AG04450 (cell line): ENCODE measurements at regions not wholly inside any gene's neighbourhood (a gene's known extent, or its start where the extent isn't known, plus 50 kb on each side); places are given as distances from the start of the nearest gene placed in this dataset.

Experiments
- CTCF ChIA-PET: fragments of 300-600, 350-600 bp; formaldehyde crosslinking; extraction: SDS; loops from one replicate; lab custom pipeline; 2022; ENCODE audit warnings: antibody characterized with exemption, inconsistent platforms; lab: Charles Lee
- POLR2A ChIA-PET: fragments of 350-600 bp; formaldehyde crosslinking; extraction: SDS; loops from one replicate; lab custom pipeline; 2021; ENCODE audit warnings: antibody characterized with exemption, inconsistent platforms; lab: Yijun Ruan, JAX
- DNase-seq: peaks from one replicate; pipeline ENCODE4 v3.0.0-alpha.2; 2011; ENCODE audit warnings: low read depth, low spot score
- H3K27ac ChIP-seq: one replicate; pipeline ENCODE4 v1.5.1; 2012; ENCODE audit warnings: low read depth, low read length, control low read depth
- H3K27me3 ChIP-seq: one replicate; pipeline ENCODE4 v1.6.0; 2012; ENCODE audit warnings: low read length; ENCODE audit not compliant: control insufficient read depth, insufficient read depth
- H3K4me3 ChIP-seq: 2 replicates; pipeline ENCODE4 v1.5.1; 2011; ENCODE audit warnings: mild to moderate bottlenecking, low read depth, low read length, control low read depth
- H3K9me3 ChIP-seq: 2 replicates; pipeline ENCODE4 v1.5.1; 2012; ENCODE audit warnings: low read length; ENCODE audit not compliant: control insufficient read depth, insufficient read depth
- TF ChIP-seq, protein P1 (sequence below): IDR thresholded peaks from 2 replicates; pipeline ENCODE4 v1.5.1; 2011; ENCODE audit warnings: low read depth, low read length, control low read depth, inconsistent platforms

DNA sequence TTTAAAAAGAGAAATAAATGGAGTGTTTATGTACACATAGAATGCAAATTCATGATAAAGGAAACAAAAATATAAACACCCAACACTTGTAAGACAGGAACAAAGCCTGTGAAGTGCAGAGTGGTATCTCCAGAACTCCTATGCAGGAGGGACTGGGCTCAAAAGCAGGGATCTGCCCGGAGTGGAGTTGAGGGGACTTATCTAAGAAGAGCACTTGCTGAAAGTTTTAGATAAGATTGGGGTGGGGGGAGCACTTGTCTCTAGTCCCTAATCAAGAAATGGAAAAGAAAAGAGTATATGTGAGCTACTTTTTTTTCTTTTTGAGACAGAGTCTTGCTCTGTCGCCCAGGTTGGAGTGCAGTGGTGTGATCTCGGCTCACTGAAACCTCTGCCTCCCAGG, 840.4 kb downstream of the MAT2B start:
- TF ChIP-seq, protein P1, sequence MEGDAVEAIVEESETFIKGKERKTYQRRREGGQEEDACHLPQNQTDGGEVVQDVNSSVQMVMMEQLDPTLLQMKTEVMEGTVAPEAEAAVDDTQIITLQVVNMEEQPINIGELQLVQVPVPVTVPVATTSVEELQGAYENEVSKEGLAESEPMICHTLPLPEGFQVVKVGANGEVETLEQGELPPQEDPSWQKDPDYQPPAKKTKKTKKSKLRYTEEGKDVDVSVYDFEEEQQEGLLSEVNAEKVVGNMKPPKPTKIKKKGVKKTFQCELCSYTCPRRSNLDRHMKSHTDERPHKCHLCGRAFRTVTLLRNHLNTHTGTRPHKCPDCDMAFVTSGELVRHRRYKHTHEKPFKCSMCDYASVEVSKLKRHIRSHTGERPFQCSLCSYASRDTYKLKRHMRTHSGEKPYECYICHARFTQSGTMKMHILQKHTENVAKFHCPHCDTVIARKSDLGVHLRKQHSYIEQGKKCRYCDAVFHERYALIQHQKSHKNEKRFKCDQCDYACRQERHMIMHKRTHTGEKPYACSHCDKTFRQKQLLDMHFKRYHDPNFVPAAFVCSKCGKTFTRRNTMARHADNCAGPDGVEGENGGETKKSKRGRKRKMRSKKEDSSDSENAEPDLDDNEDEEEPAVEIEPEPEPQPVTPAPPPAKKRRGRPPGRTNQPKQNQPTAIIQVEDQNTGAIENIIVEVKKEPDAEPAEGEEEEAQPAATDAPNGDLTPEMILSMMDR, result no peak
- no peak for DNase-seq
- POLR2A ChIA-PET, result no interaction called here
- Histone ChIP-seq H3K27ac (no peak overlapping the region), H3K4me3 (no peak overlapping the region), H3K27me3 (no peaks in the 10 kb centered on the region), H3K9me3 (no peaks in the 10 kb centered on the region)
- CTCF ChIA-PET, result no interaction called here

DNA sequence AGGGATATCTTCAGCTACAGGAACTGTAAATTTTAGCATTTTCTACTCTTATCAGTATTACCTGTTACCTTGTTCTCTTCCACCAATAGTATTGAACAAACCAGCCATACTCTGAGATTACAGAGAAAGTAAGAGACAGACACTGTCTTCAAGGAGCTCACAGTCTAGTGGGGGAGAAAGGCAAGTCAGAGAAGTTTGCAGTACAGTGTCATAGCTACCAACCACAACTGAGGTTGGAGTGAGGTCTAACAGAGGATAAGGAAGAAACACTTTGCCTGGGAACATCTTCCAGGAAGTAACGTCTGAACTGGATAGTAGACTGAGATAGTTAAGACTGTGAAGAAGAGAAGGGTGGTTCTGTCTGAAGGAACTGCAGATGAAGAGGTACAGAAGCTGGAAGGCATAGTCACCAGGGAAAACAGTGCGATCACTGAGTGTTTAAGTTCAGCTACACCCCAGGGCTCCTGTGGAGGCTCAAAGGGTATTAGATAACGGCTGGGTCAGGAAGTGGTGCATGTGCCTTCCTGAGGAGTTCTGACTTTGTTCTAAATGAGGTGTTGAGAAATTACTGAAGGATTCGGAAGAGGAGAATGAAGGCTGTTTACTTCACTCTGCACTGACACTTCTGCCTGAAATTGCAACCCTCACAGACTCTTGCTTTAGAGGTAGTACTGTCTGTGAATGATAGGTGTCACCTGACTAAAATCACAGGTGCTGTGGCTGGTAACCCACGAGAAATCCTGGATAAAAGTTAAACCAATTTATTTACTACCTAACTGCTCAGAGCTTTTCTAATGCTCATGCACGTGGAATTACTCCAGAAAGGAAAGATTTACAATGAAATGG, 841.6 kb downstream of the MAT2B start:
- TF ChIP-seq, protein P1, result no peak
- Histone ChIP-seq H3K9me3 (no peaks in the 10 kb centered on the region), H3K27ac (no peak overlapping the region), H3K27me3 (no peaks in the 10 kb centered on the region), H3K4me3 (no peak overlapping the region)
- ChIA-PET POLR2A (no interaction called here), CTCF (no interaction called here)
- DNase-seq, result no peak

DNA sequence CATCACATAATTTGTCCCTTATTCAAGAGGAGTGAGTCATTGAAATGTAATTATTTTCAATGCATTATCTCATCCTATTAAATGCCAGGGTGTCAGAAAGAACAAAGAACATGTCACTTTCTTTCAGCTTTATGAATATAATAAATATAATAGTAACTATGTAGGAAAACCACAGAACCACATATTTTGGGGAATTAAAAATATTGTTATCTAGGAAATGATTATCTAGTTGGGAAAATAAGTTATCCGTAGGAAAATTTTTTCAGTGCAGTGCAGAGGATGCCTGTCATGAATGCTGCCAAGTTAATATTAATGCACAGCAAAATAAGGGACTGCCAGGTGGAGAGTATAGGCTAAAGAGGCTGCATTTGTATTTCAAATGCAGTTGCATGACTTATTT, 844.8 kb downstream of the MAT2B start:
- DNase-seq, result no peak
- TF ChIP-seq, protein P1, result no peak
- Histone ChIP-seq H3K27me3 (no peaks in the 10 kb centered on the region), H3K4me3 (no peak overlapping the region), H3K27ac (no peak overlapping the region), H3K9me3 (no peaks in the 10 kb centered on the region)
- CTCF ChIA-PET, result no interaction called here
- POLR2A ChIA-PET, result no interaction called here

DNA sequence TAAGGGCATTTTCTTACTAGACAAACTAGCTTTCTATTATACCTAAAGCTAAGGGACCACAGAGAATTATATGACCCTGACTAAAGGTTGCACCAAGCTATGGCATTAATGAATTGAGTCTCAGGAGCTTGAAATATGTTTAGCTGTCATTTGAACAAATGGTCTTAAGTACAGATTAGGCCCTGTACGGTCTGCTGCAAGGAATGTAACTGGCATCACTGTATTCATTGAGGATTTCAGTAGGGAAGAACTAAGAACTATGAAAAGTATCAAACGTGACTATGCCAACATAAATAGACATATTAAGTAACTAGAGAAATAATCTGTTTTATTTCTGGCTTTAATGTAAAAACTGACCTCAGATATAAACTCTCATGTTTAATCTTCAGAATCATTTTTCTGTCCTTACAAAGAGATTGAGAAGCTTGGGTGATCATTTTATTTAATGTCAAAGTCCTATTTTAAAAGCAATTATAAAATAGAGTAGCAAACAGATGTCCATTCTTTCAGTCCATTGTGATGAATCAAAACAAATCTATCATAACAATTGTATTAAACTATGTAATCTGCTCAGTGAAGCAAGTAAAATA, 845.9 kb downstream of the MAT2B start:
- CTCF ChIA-PET, result no interaction called here
- no peak for DNase-seq

DNA sequence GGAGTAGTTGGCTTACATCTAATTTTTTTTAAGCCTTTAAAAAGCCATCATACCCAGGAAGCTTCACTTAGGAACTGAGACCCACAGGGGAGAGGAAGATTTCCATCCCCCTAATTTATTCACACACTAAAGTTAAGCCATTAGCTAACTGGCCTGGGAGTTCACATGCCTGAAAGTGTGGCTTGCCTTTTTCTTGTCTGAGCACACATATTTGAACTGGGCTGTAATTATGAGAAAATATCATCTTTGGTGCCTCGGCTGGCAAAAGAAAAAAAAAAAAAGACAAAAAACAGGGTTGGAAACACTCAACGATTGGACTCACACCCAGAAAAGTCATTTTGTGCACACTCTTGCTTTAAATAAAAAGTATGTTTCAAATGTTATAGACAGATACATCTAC, 847.3 kb downstream of the MAT2B start:
- Histone ChIP-seq H3K27me3 (no peaks in the 10 kb centered on the region), H3K9me3 (no peaks in the 10 kb centered on the region), H3K4me3 (no peak overlapping the region), H3K27ac (no peak overlapping the region)
- no peak for DNase-seq
- ChIA-PET CTCF (no interaction called here), POLR2A (no interaction called here)
- TF ChIP-seq, protein P1, result no peak

More for the DNA sequence above, 845.9 kb downstream of the MAT2B start:
- Histone ChIP-seq H3K9me3 (no peaks in the 10 kb centered on the region), H3K27ac (no peak overlapping the region), H3K4me3 (no peak overlapping the region), H3K27me3 (no peaks in the 10 kb centered on the region)
- TF ChIP-seq, protein P1, result no peak
- POLR2A ChIA-PET, result no interaction called here
